ENCODE measurements at regions not wholly inside any gene's neighbourhood (a gene's known extent, or its start where the extent isn't known, plus 50 kb on each side); places are given as distances from the start of the nearest gene placed in this dataset.

GRCh38 chr3:182045736-182046135 lies 334.0 kb downstream of the SOX2 start:
- Histone ChIP-seq H3K27ac (no peak overlapping the region), H3K36me3 (no peaks in the 10 kb centered on the region), H3K27me3 (replicated peaks; ENCODE audit: insufficient read depth) (no peaks in the 10 kb centered on the region), H3K4me1 (ENCODE audit: control insufficient read depth in 1 of 2, low read depth in 2 of 2) (no peaks in the 10 kb centered on the region), H3K4me3 (no peak overlapping the region), H3K9me3 (no peaks in the 10 kb centered on the region)
- TF ChIP-seq CTCF (IDR thresholded peaks at IDR 0.05), result no peak
- ATAC-seq (ENCODE audit: insufficient number of reproducible peaks, low FRiP score, low read depth) (no peak), DNase-seq (ENCODE audit: low spot score) (no peak)

GRCh38 chr3:182046166-182046764 lies 334.5 kb downstream of the SOX2 start:
- Histone ChIP-seq H3K9me3 (no peaks in the 10 kb centered on the region), H3K4me1 (ENCODE audit: control insufficient read depth in 1 of 2, low read depth in 2 of 2) (no peaks in the 10 kb centered on the region), H3K27me3 (replicated peaks; ENCODE audit: insufficient read depth) (no peaks in the 10 kb centered on the region), H3K27ac (no peak overlapping the region), H3K4me3 (no peak overlapping the region), H3K36me3 (no peaks in the 10 kb centered on the region)
- ATAC-seq (ENCODE audit: insufficient number of reproducible peaks, low FRiP score, low read depth) (no peak), DNase-seq (ENCODE audit: low spot score) (no peak)
- TF ChIP-seq CTCF (IDR thresholded peaks at IDR 0.05), result no peak

- Histone ChIP-seq H3K27me3 (replicated peaks; ENCODE audit: insufficient read depth) (no peaks in the 10 kb centered on the region), H3K9me3 (no peaks in the 10 kb centered on the region), H3K4me3 (no peak overlapping the region), H3K4me1 (ENCODE audit: control insufficient read depth in 1 of 2, low read depth in 2 of 2) (no peaks in the 10 kb centered on the region), H3K27ac (no peak overlapping the region), H3K36me3 (no peaks in the 10 kb centered on the region)
- DNase-seq (ENCODE audit: low spot score), result no peak
- TF ChIP-seq CTCF (IDR thresholded peaks at IDR 0.05), result no peak
- ATAC-seq (ENCODE audit: insufficient number of reproducible peaks, low FRiP score, low read depth), result no peak
Measured at GRCh38 chr3:182050932-182051331, 339.2 kb downstream of the SOX2 start.

- Histone ChIP-seq H3K9me3 (no peaks in the 10 kb centered on the region), H3K4me3 (no peak overlapping the region), H3K27ac (no peak overlapping the region), H3K27me3 (replicated peaks; ENCODE audit: insufficient read depth) (no peaks in the 10 kb centered on the region), H3K4me1 (ENCODE audit: control insufficient read depth in 1 of 2, low read depth in 2 of 2) (no peaks in the 10 kb centered on the region), H3K36me3 (no peaks in the 10 kb centered on the region)
- no peak for DNase-seq (ENCODE audit: low spot score)
- ATAC-seq (ENCODE audit: insufficient number of reproducible peaks, low FRiP score, low read depth), result no peak
- no peak for TF ChIP-seq CTCF (IDR thresholded peaks at IDR 0.05)
Measured at GRCh38 chr3:182052332-182052731, 340.6 kb downstream of the SOX2 start.

GRCh38 chr3:182052757-182053156 lies 341.0 kb downstream of the SOX2 start:
- no peak for TF ChIP-seq CTCF (IDR thresholded peaks at IDR 0.05)
- Histone ChIP-seq H3K36me3 (no peaks in the 10 kb centered on the region), H3K27me3 (replicated peaks; ENCODE audit: insufficient read depth) (no peaks in the 10 kb centered on the region), H3K9me3 (no peaks in the 10 kb centered on the region), H3K4me1 (ENCODE audit: control insufficient read depth in 1 of 2, low read depth in 2 of 2) (no peaks in the 10 kb centered on the region), H3K4me3 (no peak overlapping the region), H3K27ac (no peak overlapping the region)
- DNase-seq (ENCODE audit: low spot score), result no peak
- ATAC-seq (ENCODE audit: insufficient number of reproducible peaks, low FRiP score, low read depth), result no peak
